KOPT-K1 (cell line): ENCODE measurements at regions not wholly inside any gene's neighbourhood (a gene's known extent, or its start where the extent isn't known, plus 50 kb on each side); places are given as distances from the start of the nearest gene placed in this dataset.

Experiments used
- H3K27ac ChIP-seq: fragments of 200-600 bp; sonication (generic); 2 replicates; pipeline ENCODE4 v1.5.1; 2016; ENCODE audit warnings: antibody characterized with exemption, mild to moderate bottlenecking, low read depth, low read length; ENCODE audit not compliant: poor library complexity, severe bottlenecking
- H3K36me3 ChIP-seq: fragments of 200-600 bp; sonication (generic); 2 replicates; pipeline ENCODE4 v1.5.1; 2017; ENCODE audit warnings: antibody characterized with exemption, mild to moderate bottlenecking, low read length, moderate library complexity; ENCODE audit not compliant: insufficient read depth
- H3K9me3 ChIP-seq: fragments of 200-600 bp; sonication (generic); 2 replicates; pipeline ENCODE4 v1.5.1; 2017; ENCODE audit warnings: antibody characterized with exemption, low read length, mild to moderate bottlenecking; ENCODE audit not compliant: insufficient read depth, poor library complexity, severe bottlenecking

GRCh38 chr6:121499666-121500065, 64.2 kb downstream of the GJA1 start:
- no peak overlapping the region for H3K27ac ChIP-seq
- no peaks in the 10 kb centered on the region for H3K36me3 ChIP-seq
- H3K9me3 ChIP-seq = no peaks in the 10 kb centered on the region

GRCh38 chr6:121503589-121503991, 68.1 kb downstream of the GJA1 start:
- Histone ChIP-seq H3K27ac (no peak overlapping the region), H3K36me3 (no peaks in the 10 kb centered on the region), H3K9me3 (no peaks in the 10 kb centered on the region)

- Histone ChIP-seq H3K36me3 (no peaks in the 10 kb centered on the region), H3K9me3 (no peaks in the 10 kb centered on the region), H3K27ac (no peak overlapping the region)
Observed at GRCh38 chr6:121504227-121504626, 68.8 kb downstream of the GJA1 start.

- H3K9me3 ChIP-seq = no peaks in the 10 kb centered on the region
- no peaks in the 10 kb centered on the region for H3K36me3 ChIP-seq
- no peak overlapping the region for H3K27ac ChIP-seq
Observed at GRCh38 chr6:121505284-121505683, 69.8 kb downstream of the GJA1 start.

GRCh38 chr6:121506761-121507754, 71.6 kb downstream of the GJA1 start:
- Histone ChIP-seq H3K36me3 (no peaks in the 10 kb centered on the region), H3K9me3 (no peaks in the 10 kb centered on the region), H3K27ac (no peak overlapping the region)

GRCh38 chr6:121510568-121511177, 75.2 kb downstream of the GJA1 start:
- Histone ChIP-seq H3K9me3 (no peaks in the 10 kb centered on the region), H3K27ac (no peak overlapping the region), H3K36me3 (no peaks in the 10 kb centered on the region)

- Histone ChIP-seq H3K36me3 (no peaks in the 10 kb centered on the region), H3K27ac (no peak overlapping the region), H3K9me3 (no peaks in the 10 kb centered on the region)
Observed at GRCh38 chr6:121515630-121516265, 80.3 kb downstream of the GJA1 start.

GRCh38 chr6:121516331-121516730, 80.9 kb downstream of the GJA1 start:
- Histone ChIP-seq H3K9me3 (no peaks in the 10 kb centered on the region), H3K36me3 (no peaks in the 10 kb centered on the region), H3K27ac (no peak overlapping the region)

GRCh38 chr6:121520337-121521163, 85.1 kb downstream of the GJA1 start:
- Histone ChIP-seq H3K9me3 (no peaks in the 10 kb centered on the region), H3K27ac (no peak overlapping the region), H3K36me3 (no peaks in the 10 kb centered on the region)

GRCh38 chr6:121521164-121521555, 85.7 kb downstream of the GJA1 start:
- H3K9me3 ChIP-seq = no peaks in the 10 kb centered on the region
- no peak overlapping the region for H3K27ac ChIP-seq
- H3K36me3 ChIP-seq = no peaks in the 10 kb centered on the region

- H3K9me3 ChIP-seq = no peaks in the 10 kb centered on the region
- H3K36me3 ChIP-seq = no peaks in the 10 kb centered on the region
- H3K27ac ChIP-seq = no peak overlapping the region
Observed at GRCh38 chr6:121522265-121522664, 86.8 kb downstream of the GJA1 start.

GRCh38 chr6:121522771-121523386, 87.4 kb downstream of the GJA1 start:
- no peak overlapping the region for H3K27ac ChIP-seq
- no peaks in the 10 kb centered on the region for H3K36me3 ChIP-seq
- no peaks in the 10 kb centered on the region for H3K9me3 ChIP-seq

GRCh38 chr6:121523628-121524027, 88.2 kb downstream of the GJA1 start:
- Histone ChIP-seq H3K36me3 (no peaks in the 10 kb centered on the region), H3K27ac (no peak overlapping the region), H3K9me3 (no peaks in the 10 kb centered on the region)

- no peaks in the 10 kb centered on the region for H3K36me3 ChIP-seq
- H3K27ac ChIP-seq = no peak overlapping the region
- no peaks in the 10 kb centered on the region for H3K9me3 ChIP-seq
Observed at GRCh38 chr6:121526282-121526681, 90.8 kb downstream of the GJA1 start.
